Osteocyte (in vitro differentiated cells): ENCODE measurements at regions not wholly inside any gene's neighbourhood (a gene's known extent, or its start where the extent isn't known, plus 50 kb on each side); places are given as distances from the start of the nearest gene placed in this dataset.

Source experiments
- DNase-seq: peaks from one replicate; pipeline ENCODE4 v3.0.0; 2021; ENCODE audit warnings: mixed read lengths; ENCODE audit not compliant: unreplicated experiment; ENCODE audit errors: extremely low spot score
- H3K27ac Mint-ChIP-seq: one replicate; pipeline ENCODE4 v1.8.0; 2021; ENCODE audit warnings: mild to moderate bottlenecking, mixed read lengths; ENCODE audit not compliant: unreplicated experiment
- H3K27me3 Mint-ChIP-seq: one replicate; pipeline ENCODE4 v1.8.0; 2021; ENCODE audit warnings: mixed read lengths; ENCODE audit not compliant: unreplicated experiment
- H3K36me3 Mint-ChIP-seq: one replicate; pipeline ENCODE4 v1.8.0; 2021; ENCODE audit warnings: mixed read lengths; ENCODE audit not compliant: unreplicated experiment
- H3K4me1 Mint-ChIP-seq: one replicate; pipeline ENCODE4 v1.8.0; 2021; ENCODE audit warnings: mixed read lengths; ENCODE audit not compliant: unreplicated experiment
- H3K4me3 Mint-ChIP-seq: one replicate; pipeline ENCODE4 v1.8.0; 2021; ENCODE audit warnings: mild to moderate bottlenecking, moderate library complexity, mixed read lengths; ENCODE audit not compliant: unreplicated experiment
- H3K9me3 Mint-ChIP-seq: one replicate; pipeline ENCODE4 v1.8.0; 2021; ENCODE audit warnings: mixed read lengths; ENCODE audit not compliant: unreplicated experiment
- TF ChIP-seq, protein P1 (sequence below): fragments of 200-600 bp; sonication (generic); IDR thresholded peaks from 2 replicates; pipeline ENCODE4 v1.5.0; 2021; ENCODE audit warnings: antibody characterized with exemption, mild to moderate bottlenecking, moderate library complexity

DNA sequence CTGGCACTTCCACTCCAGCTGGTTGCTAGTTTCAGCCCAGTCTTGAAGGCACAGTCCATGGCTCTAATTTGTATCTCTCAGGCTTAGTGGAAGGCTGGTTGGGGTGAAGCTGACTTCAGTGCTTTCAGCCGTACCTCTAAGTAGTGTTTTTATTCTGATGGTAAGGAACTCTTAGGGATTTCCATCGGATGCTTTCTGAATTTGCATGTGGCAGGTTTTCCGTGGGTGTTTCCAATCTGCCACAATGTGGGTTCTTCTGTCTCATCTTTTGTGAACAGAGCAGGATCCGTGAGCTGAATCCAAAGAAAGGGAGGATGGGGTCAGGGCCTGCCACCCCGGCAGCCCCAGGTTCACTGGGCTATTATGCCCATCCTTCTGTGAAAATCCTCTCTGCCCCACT, 607.9 kb upstream of the MKI67 start:
- Mint-ChIP-seq H3K9me3 (peaks cover 25% of the 10 kb centered on the region), H3K4me3 (no peak overlapping the region)
- TF ChIP-seq, protein P1, sequence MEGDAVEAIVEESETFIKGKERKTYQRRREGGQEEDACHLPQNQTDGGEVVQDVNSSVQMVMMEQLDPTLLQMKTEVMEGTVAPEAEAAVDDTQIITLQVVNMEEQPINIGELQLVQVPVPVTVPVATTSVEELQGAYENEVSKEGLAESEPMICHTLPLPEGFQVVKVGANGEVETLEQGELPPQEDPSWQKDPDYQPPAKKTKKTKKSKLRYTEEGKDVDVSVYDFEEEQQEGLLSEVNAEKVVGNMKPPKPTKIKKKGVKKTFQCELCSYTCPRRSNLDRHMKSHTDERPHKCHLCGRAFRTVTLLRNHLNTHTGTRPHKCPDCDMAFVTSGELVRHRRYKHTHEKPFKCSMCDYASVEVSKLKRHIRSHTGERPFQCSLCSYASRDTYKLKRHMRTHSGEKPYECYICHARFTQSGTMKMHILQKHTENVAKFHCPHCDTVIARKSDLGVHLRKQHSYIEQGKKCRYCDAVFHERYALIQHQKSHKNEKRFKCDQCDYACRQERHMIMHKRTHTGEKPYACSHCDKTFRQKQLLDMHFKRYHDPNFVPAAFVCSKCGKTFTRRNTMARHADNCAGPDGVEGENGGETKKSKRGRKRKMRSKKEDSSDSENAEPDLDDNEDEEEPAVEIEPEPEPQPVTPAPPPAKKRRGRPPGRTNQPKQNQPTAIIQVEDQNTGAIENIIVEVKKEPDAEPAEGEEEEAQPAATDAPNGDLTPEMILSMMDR = no peak

DNA sequence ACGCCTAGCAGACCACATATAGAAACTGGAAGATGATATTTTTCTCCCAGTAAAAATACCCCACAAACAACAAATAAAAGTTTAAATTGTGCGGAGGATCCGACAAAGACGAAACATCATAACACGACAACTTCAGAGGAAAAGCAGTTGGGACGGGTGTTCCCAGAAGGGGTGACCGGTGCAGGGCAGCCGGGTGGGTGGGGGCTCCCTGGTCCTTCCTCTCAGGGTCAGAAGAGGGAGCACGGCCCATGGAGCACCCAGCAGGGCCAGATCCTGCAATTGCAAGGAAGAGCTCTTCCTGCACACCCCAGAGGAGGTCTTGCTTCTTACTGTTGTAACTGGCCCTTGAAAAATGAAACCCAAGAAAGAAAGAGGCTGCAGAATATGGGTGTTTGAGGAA, 608.5 kb upstream of the MKI67 start:
- H3K36me3 Mint-ChIP-seq = no peaks in the 10 kb centered on the region

More for the DNA sequence above, 607.9 kb upstream of the MKI67 start:
- Mint-ChIP-seq H3K27ac (no peak overlapping the region), H3K36me3 (no peaks in the 10 kb centered on the region), H3K27me3 (no peaks in the 10 kb centered on the region), H3K4me1 (no peaks in the 10 kb centered on the region)
- DNase-seq = no peak

DNA sequence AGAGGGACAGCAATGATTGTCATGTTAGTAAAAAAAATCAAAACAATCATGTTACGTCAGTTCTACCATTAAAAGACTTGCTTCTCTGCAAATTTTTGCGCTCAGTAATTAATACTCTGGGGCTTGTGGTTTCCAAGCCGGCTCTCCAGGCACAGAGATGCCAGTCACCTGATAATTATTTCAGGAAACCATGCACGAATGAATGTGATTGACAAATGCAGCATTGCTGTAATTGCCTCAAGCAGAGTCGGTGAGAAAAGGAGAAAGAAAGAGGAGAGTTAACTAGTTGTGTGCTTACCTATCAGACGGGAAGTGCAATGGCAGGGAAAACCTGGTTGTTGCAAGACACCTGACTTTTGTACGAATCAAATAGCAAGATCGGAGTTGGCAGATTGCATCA, 609.8 kb upstream of the MKI67 start:
- no peak overlapping the region for H3K27ac Mint-ChIP-seq
- no peaks in the 10 kb centered on the region for H3K27me3 Mint-ChIP-seq
- DNase-seq = no peak
- no peak overlapping the region for H3K4me3 Mint-ChIP-seq
- peaks cover 25% of the 10 kb centered on the region for H3K9me3 Mint-ChIP-seq
- TF ChIP-seq, protein P1 = no peak
- H3K4me1 Mint-ChIP-seq = no peaks in the 10 kb centered on the region
- H3K36me3 Mint-ChIP-seq = no peaks in the 10 kb centered on the region

More for the DNA sequence above, 608.5 kb upstream of the MKI67 start:
- H3K4me1 Mint-ChIP-seq = no peaks in the 10 kb centered on the region
- peaks cover 25% of the 10 kb centered on the region for H3K9me3 Mint-ChIP-seq
- H3K4me3 Mint-ChIP-seq = no peak overlapping the region
- H3K27ac Mint-ChIP-seq = no peak overlapping the region
- no peaks in the 10 kb centered on the region for H3K27me3 Mint-ChIP-seq
- no peak for DNase-seq
- TF ChIP-seq, protein P1 = no peak

DNA sequence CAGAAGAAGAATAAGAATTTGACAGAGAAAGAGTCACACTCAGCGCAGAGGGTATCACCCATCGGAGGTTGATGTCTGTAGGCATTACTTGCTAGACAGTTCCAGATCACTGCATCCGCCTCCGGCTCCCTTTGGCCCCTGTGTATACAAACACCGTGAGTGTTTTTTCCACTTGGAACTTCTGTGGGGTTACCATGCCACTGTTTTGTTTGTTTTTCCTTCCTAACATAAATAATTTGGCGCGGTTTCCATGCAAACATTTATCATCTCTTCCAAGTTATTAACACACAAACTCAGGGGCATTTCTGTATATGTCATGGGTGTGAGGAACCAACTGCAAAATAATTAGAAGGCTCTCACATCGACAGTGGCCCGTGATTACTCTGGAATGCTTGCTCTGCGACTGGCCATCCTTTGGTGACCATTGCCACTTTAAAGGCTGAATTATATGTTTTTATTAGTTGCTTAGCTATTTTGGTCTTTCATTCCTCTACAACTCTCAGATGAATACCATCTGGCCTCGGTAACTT, 612.2 kb upstream of the MKI67 start:
- peaks cover 20% of the 10 kb centered on the region for H3K9me3 Mint-ChIP-seq
- DNase-seq = no peak
- H3K4me1 Mint-ChIP-seq = no peaks in the 10 kb centered on the region
- H3K27me3 Mint-ChIP-seq = no peaks in the 10 kb centered on the region
- H3K4me3 Mint-ChIP-seq = no peak overlapping the region
- H3K36me3 Mint-ChIP-seq = no peaks in the 10 kb centered on the region
- H3K27ac Mint-ChIP-seq = no peak overlapping the region
- TF ChIP-seq, protein P1 = no peak

DNA sequence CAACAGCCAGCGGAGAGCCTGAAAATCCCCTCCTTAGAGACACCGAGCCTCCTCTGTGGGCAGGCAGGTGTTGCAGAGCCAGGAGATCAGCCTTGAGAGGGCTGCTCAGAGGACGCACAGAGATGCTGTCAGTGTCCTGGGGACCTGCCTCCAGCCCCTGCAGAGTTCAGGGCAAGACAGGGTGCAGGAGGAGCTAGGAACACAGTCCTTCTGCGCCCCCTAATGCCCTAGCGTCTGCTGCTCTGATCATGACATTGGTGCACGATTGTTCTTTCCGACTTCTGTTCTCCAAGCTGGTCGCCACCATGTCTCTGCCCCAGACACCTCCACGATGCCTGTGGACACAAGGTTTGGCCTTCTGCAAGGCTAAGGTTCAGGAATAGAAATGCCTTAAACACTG, 613.7 kb upstream of the MKI67 start:
- Mint-ChIP-seq H3K27ac (no peak overlapping the region), H3K4me3 (no peak overlapping the region), H3K27me3 (no peaks in the 10 kb centered on the region), H3K4me1 (no peaks in the 10 kb centered on the region), H3K9me3 (peaks cover 18% of the 10 kb centered on the region), H3K36me3 (no peaks in the 10 kb centered on the region)
- DNase-seq = no peak
- TF ChIP-seq, protein P1 = no peak
